HCT116 (cell line): ENCODE measurements at regions not wholly inside any gene's neighbourhood (a gene's known extent, or its start where the extent isn't known, plus 50 kb on each side); places are given as distances from the start of the nearest gene placed in this dataset.

ENCODE experiments used
- ATF3 ChIP-seq: IDR thresholded peaks from 2 replicates; pipeline ENCODE4 v1.6.1; 2012
- CBX3 ChIP-seq: IDR thresholded peaks from 2 replicates; pipeline ENCODE4 v1.6.1; 2012; ENCODE audit warnings: low read depth
- ZNF274 ChIP-seq: fragments of 200-500 bp; sonication (Bioruptor generic); IDR thresholded peaks from 2 replicates; pipeline ENCODE4 v1.6.1; 2014; ENCODE audit warnings: mild to moderate bottlenecking, low read depth, low read length, inconsistent platforms

GRCh38 chr12:119245904-119246494 lies 67.3 kb downstream of the HSPB8 start:
- no peak for TF ChIP-seq ATF3
- TF ChIP-seq CBX3: no peak
- no peak for TF ChIP-seq ZNF274
